Left ventricle myocardium inferior (tissue), 1 donor: ENCODE measurements at regions not wholly inside any gene's neighbourhood (a gene's known extent, or its start where the extent isn't known, plus 50 kb on each side); places are given as distances from the start of the nearest gene placed in this dataset.

Source experiments
- DNase-seq: peaks from one replicate; pipeline ENCODE4 v3.0.0-alpha.2; 2020
- H3K27ac ChIP-seq: fragments of 200-600 bp; replicated peaks from 2 replicates; pipeline ENCODE4 v1.8.0; 2021
- H3K27me3 ChIP-seq: fragments of 200-600 bp; 2 replicates; pipeline ENCODE4 v1.8.0; 2021; ENCODE audit warnings: low read depth
- H3K36me3 ChIP-seq: fragments of 200-600 bp; 2 replicates; pipeline ENCODE4 v1.8.0; 2021
- H3K4me1 ChIP-seq: fragments of 200-600 bp; 2 replicates; pipeline ENCODE4 v1.8.0; 2021
- H3K4me3 ChIP-seq: fragments of 200-600 bp; 2 replicates; pipeline ENCODE4 v1.8.0; 2021; ENCODE audit warnings: mild to moderate bottlenecking, moderate library complexity
- H3K9me3 ChIP-seq: fragments of 200-600 bp; replicated peaks from 2 replicates; pipeline ENCODE4 v1.8.0; 2021
- CTCF ChIP-seq: fragments of 200-600 bp; IDR thresholded peaks from 2 replicates; pipeline ENCODE4 v1.8.0; 2021; ENCODE audit warnings: antibody characterized with exemption, mild to moderate bottlenecking, borderline replicate concordance
- intact Hi-C: fragments of 100-400 bp; cut with micrococcal nuclease; formaldehyde crosslinking; loops from one replicate; pipeline ENCODE4 v1.11.0; 2022
- donor health status: DM: no; HTN: yes; CAD: no; lungs with severe emphysema.

GRCh38 chr5:165874851-165875250, 2369.4 kb downstream of the MAT2B start:
- Histone ChIP-seq H3K27ac (no peak overlapping the region), H3K27me3 (no peaks in the 10 kb centered on the region), H3K4me1 (no peaks in the 10 kb centered on the region), H3K9me3 (peaks cover 12% of the 10 kb centered on the region), H3K4me3 (no peak overlapping the region), H3K36me3 (no peaks in the 10 kb centered on the region)
- intact Hi-C loops: no loop called here
- no peak for TF ChIP-seq CTCF
- DNase-seq: no peak

GRCh38 chr5:165876538-165876937, 2371.1 kb downstream of the MAT2B start:
- no peaks in the 10 kb centered on the region for H3K4me1 ChIP-seq
- DNase-seq: no peak
- no peak overlapping the region for H3K27ac ChIP-seq
- intact Hi-C loops: no loop called here
- H3K4me3 ChIP-seq: no peak overlapping the region
- TF ChIP-seq CTCF: no peak
- no peaks in the 10 kb centered on the region for H3K36me3 ChIP-seq
- no peaks in the 10 kb centered on the region for H3K27me3 ChIP-seq
- H3K9me3 ChIP-seq: peaks cover 18% of the 10 kb centered on the region

- no peak for TF ChIP-seq CTCF
Measured at GRCh38 chr5:165877475-165877874, 2372.1 kb downstream of the MAT2B start.

GRCh38 chr5:165881259-165881658, 2375.8 kb downstream of the MAT2B start:
- intact Hi-C loops: no loop called here
- no peak for DNase-seq
- Histone ChIP-seq H3K27me3 (no peaks in the 10 kb centered on the region), H3K9me3 (peaks cover 19% of the 10 kb centered on the region), H3K27ac (no peak overlapping the region), H3K36me3 (no peaks in the 10 kb centered on the region), H3K4me1 (no peaks in the 10 kb centered on the region), H3K4me3 (no peak overlapping the region)
- TF ChIP-seq CTCF: no peak

More at GRCh38 chr5:165877475-165877874, 2372.1 kb downstream of the MAT2B start:
- no peak for DNase-seq
- Histone ChIP-seq H3K36me3 (no peaks in the 10 kb centered on the region), H3K9me3 (peaks cover 18% of the 10 kb centered on the region), H3K27me3 (no peaks in the 10 kb centered on the region), H3K27ac (no peak overlapping the region), H3K4me1 (no peaks in the 10 kb centered on the region), H3K4me3 (no peak overlapping the region)
- intact Hi-C loops: no loop called here

- Histone ChIP-seq H3K4me3 (no peak overlapping the region), H3K4me1 (no peaks in the 10 kb centered on the region), H3K27ac (no peak overlapping the region), H3K9me3 (peaks cover 21% of the 10 kb centered on the region), H3K27me3 (no peaks in the 10 kb centered on the region), H3K36me3 (no peaks in the 10 kb centered on the region)
- intact Hi-C loops: no loop called here
- TF ChIP-seq CTCF: no peak
- DNase-seq: no peak
Measured at GRCh38 chr5:165882099-165882498, 2376.7 kb downstream of the MAT2B start.
